T-helper 1 cell treated with Interleukin-12 subunit alpha and Interleukin-12 subunit beta and Interleukin-4 antibody, amounts not matched to agents 30 ng/mL and 1 ng/mL, for 36 hours (primary cell): ENCODE measurements at regions not wholly inside any gene's neighbourhood (a gene's known extent, or its start where the extent isn't known, plus 50 kb on each side); places are given as distances from the start of the nearest gene placed in this dataset.

Source experiments
- intact Hi-C: fragments of 100-400 bp; cut with micrococcal nuclease; formaldehyde crosslinking; loops from one replicate; pipeline ENCODE4 v1.15.1; 2024

DNA sequence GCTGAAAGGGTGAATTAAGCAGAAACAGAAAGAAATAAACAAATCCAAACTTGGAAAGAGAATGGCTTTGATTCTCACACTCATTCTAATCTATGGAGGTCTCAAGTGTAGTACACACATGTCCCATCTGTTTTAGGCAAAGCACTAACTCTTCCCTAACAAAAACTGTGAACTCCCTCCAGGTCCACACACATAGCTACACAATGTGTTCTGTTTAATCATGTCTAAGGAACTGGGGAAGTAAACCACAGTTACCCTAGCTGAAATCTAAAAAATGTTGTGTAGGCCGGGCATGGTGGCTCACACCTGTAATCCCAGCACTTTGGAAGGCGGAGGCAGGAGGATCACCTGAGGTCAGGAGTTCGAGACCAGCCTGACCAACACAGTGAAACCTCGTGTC lies 118.7 kb upstream of the FST start:
- intact Hi-C loops: no loop called here

GRCh38 chr5:53362521-53362941 lies 117.9 kb upstream of the FST start:
- intact Hi-C loops: no loop called here

GRCh38 chr5:53364061-53364460 lies 116.4 kb upstream of the FST start:
- intact Hi-C loops: no loop called here

GRCh38 chr5:53366245-53366644 lies 114.2 kb upstream of the FST start:
- intact Hi-C loops: no loop called here

DNA sequence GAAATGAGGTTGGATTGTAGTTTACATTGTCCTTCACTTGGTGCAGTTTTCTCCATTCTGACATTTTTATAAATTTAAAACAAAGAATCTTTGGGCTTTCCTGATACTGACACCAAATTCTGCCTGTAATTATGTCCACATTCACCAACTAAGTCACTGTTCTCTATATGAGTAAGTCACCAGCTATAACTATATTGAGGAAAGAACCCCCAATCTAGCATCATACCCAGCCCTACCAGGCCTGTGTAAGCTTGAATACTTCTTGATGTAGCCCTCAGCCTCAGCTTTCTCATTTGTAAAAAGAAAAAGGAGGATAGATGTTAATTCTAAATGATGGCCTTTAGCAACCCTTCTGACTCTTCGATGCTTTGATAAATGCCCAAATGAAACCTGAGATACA lies 112.7 kb upstream of the FST start:
- intact Hi-C loops: no loop called here

- intact Hi-C loops: no loop called here
Observed at GRCh38 chr5:53368516-53368915, 111.9 kb upstream of the FST start.

- intact Hi-C loops: no loop called here
Observed at GRCh38 chr5:53368966-53369605, 111.3 kb upstream of the FST start.

DNA sequence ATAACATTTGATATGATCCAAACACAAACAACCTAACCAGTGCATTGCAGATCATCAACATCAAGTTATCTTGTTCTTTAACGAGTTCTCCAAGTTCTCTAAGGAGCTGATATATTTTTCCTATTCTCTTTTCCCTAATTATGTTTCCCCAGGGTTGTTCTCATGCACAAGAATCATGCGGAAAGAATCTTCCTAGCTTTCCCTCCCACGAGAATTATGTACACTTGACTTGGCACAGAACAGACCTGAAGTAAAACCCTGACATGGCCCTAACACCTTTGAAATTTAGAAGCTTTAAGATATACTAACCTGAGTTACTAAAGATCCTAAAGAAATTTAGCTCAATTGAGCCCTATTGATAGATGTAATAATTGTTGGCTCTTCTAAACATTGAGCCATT lies 110.7 kb upstream of the FST start:
- intact Hi-C loops: no loop called here

GRCh38 chr5:53373451-53374158 lies 106.8 kb upstream of the FST start:
- intact Hi-C loops: no loop called here

GRCh38 chr5:53376853-53377252 lies 103.6 kb upstream of the FST start:
- intact Hi-C loops: no loop called here

GRCh38 chr5:53378190-53378589 lies 102.2 kb upstream of the FST start:
- intact Hi-C loops: no loop called here

GRCh38 chr5:53378590-53379247 lies 101.7 kb upstream of the FST start:
- intact Hi-C loops: no loop called here

DNA sequence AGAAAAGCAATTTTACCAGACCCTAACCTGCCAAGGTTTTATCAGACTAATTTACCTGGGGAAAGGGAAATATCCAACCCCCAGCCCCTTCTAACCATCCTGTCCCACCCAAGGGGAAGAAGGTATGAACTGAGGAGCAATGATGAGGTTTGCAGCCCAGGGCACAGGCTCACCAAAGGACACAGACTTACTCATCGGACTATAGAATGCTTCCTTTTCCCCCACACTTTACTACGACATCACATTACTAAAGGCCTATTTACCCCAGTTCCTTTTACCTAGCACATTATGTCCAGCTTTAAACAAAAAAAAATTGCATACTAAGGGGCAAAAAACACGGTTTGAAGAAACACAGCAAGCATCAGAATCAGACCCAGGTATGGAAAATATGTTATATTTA lies 94.1 kb upstream of the FST start:
- intact Hi-C loops: no loop called here

GRCh38 chr5:53389093-53389492 lies 91.3 kb upstream of the FST start:
- intact Hi-C loops: no loop called here

GRCh38 chr5:53392073-53392472 lies 88.4 kb upstream of the FST start:
- intact Hi-C loops: no loop called here

- intact Hi-C loops: no loop called here
Observed at GRCh38 chr5:53394808-53395207, 85.6 kb upstream of the FST start.

- intact Hi-C loops: no loop called here
Observed at GRCh38 chr5:53397141-53397757, 83.2 kb upstream of the FST start.

GRCh38 chr5:53397845-53398244 lies 82.6 kb upstream of the FST start:
- intact Hi-C loops: no loop called here

DNA sequence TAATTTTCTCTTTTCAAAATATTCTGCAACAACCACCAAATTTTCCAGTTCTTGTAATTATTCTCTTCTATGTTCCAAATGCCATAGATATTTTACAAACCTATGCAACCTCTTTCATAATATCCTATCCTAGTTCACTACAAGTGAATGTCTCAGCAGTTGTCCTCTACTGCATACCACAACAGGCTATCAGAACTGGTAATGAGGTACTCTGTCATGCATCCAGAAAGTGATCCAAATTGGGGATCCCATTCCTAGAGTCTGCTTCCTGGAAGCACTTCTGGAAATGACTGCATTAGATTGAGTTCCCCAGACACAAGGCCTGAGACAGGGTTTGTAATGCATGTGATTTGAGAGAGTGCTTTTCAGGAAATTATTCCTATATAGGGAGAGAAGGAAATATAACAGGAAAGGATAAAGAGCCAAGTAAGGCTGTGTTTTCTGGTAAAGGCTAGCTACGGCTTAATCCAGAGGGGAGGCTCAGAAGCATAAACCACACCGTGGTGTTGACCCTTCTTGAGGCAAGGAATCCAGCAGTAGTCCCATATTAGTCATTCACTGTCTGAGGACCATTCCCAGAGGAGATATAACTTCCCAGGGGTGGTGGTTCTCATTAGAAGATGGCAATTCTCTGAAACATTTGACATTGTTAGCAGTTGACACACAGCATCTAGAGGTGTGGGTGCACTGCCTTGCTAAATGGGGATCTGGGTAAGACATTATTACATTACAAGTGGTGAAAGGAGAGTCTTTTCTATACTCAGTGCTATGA lies 80.3 kb upstream of the FST start:
- intact Hi-C loops: no loop called here

- intact Hi-C loops: no loop called here
Observed at GRCh38 chr5:53403291-53403690, 77.1 kb upstream of the FST start.

DNA sequence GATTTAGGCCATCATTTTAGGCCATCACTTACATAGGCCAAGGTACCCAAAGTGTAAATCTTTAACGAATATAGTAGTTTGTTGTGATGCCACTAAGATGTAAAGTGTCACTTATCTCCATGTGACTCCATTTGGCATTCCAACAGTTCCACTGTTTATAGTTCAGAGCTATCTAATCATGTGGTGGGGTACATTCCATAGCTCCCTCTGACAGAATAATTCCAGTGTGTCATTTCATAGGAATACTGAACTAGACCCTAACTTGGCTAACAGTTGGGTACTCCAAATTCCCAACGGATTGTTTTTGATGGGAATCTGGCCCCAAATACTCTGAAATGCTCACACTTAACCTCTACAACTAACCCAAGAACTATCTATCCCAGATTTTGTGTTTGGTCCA lies 76.7 kb upstream of the FST start:
- intact Hi-C loops: no loop called here

DNA sequence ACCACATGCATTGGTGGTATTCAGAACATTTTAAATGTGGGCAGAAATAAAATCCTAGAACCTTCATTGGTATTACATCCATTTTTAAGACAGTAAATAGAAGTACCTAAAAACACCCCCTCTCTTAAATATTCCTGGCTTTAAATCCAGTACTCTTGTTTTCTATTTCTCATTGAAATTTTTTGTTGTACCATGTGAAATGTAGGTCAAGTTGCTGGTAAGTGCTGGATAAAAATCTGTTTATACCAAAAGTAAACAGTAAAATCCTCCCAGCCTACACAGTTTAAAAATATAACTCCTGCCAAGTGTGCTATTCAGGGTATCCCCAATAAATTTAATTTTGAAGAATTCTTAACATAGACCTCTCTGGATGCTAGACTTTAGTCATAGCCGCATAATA lies 75.0 kb upstream of the FST start:
- intact Hi-C loops: no loop called here
